Caco-2 (cell line): ENCODE measurements at regions not wholly inside any gene's neighbourhood (a gene's known extent, or its start where the extent isn't known, plus 50 kb on each side); places are given as distances from the start of the nearest gene placed in this dataset.

Experiments used
- BruUV-seq: library from RNA; stranded (reverse); fragments of 400-500 nt; replicated peaks from 2 replicates; lab custom pipeline; 2021; lab: Mats Ljungman, UMichigan
- CTCF ChIA-PET: fragments of 300-600 bp; sonication (Branson Sonifier 250); formaldehyde crosslinking; loops from one replicate; lab custom pipeline; 2022; ENCODE audit warnings: antibody characterized with exemption; lab: Charles Lee
- POLR2A ChIA-PET: fragments of 300-600 bp; sonication (Branson Sonifier 250); formaldehyde crosslinking; loops from one replicate; lab custom pipeline; 2022; ENCODE audit warnings: antibody characterized with exemption; lab: Charles Lee
- DNase-seq, 2 experiments: peaks; one replicate each; pipeline versions ENCODE4 v3.0.0 to v3.0.0-alpha.2; 2020 to 2022
- H3K27me3 ChIP-seq: replicated peaks from 2 replicates; pipeline ENCODE4 v1.6.0; 2011; ENCODE audit warnings: low read length; ENCODE audit not compliant: control insufficient read depth, insufficient read depth
- H3K36me3 ChIP-seq: 2 replicates; pipeline ENCODE4 v1.5.1; 2011; ENCODE audit warnings: low read length; ENCODE audit not compliant: control insufficient read depth, insufficient read depth
- H3K4me1 ChIP-seq: fragments of 250-450 bp; sonication (Bioruptor Pico); 2 replicates; pipeline ENCODE4 v1.5.1; 2020; ENCODE audit warnings: mild to moderate bottlenecking
- H3K4me3 ChIP-seq: 2 replicates; pipeline ENCODE4 v1.5.1; 2011; ENCODE audit warnings: low read depth, mild to moderate bottlenecking, control low read depth, low read length
- H3K9me3 ChIP-seq: fragments of 250-450 bp; sonication (Bioruptor Pico); 2 replicates; pipeline ENCODE4 v1.5.1; 2020; ENCODE audit warnings: mild to moderate bottlenecking, moderate library complexity
- H3K27ac Mint-ChIP-seq: one replicate; pipeline ENCODE4 v1.8.0; 2022; ENCODE audit warnings: mixed read lengths; ENCODE audit not compliant: unreplicated experiment
- H3K27me3 Mint-ChIP-seq: one replicate; pipeline ENCODE4 v1.8.0; 2022; ENCODE audit warnings: mixed read lengths; ENCODE audit not compliant: insufficient read depth, unreplicated experiment
- H3K36me3 Mint-ChIP-seq: one replicate; pipeline ENCODE4 v1.8.0; 2022; ENCODE audit warnings: mild to moderate bottlenecking, mixed read lengths; ENCODE audit not compliant: insufficient read depth, unreplicated experiment
- H3K4me1 Mint-ChIP-seq: one replicate; pipeline ENCODE4 v1.8.0; 2022; ENCODE audit warnings: low read depth, mixed read lengths; ENCODE audit not compliant: unreplicated experiment
- H3K4me3 Mint-ChIP-seq: one replicate; pipeline ENCODE4 v1.8.0; 2022; ENCODE audit warnings: mild to moderate bottlenecking, moderate library complexity, mixed read lengths; ENCODE audit not compliant: unreplicated experiment
- H3K9me3 Mint-ChIP-seq: one replicate; pipeline ENCODE4 v1.8.0; 2022; ENCODE audit warnings: mixed read lengths; ENCODE audit not compliant: unreplicated experiment
- CTCF ChIP-seq, 2 experiments: fragments of 200-600 bp in 1 of 2; IDR thresholded peaks; 1 replicate in 1 of 2; 2 replicates in 1 of 2; pipeline versions ENCODE4 v1.5.1 to v1.8.0; 2011 to 2022; ENCODE audit warnings: antibody characterized with exemption in 1 of 2, control low read depth in 1 of 2, inconsistent platforms in 1 of 2, low read depth in 1 of 2, low read length in 1 of 2, mild to moderate bottlenecking in 1 of 2, moderate library complexity in 1 of 2; ENCODE audit not compliant: insufficient read depth in 1 of 2, severe bottlenecking in 1 of 2, unreplicated experiment in 1 of 2
- intact Hi-C: fragments of 100-400 bp; cut with micrococcal nuclease; formaldehyde crosslinking; loops from one replicate; pipeline ENCODE4 v1.10.0; 2022; ENCODE audit not compliant: unreplicated experiment

GRCh38 chr6:18973251-18973650, 586.1 kb downstream of the RNF144B start:
- Mint-ChIP-seq H3K36me3 (no peaks in the 10 kb centered on the region), H3K9me3 (no peaks in the 10 kb centered on the region), H3K27me3 (peaks cover 5% of the 10 kb centered on the region), H3K27ac (no peak overlapping the region), H3K4me3 (no peak overlapping the region), H3K4me1 (no peaks in the 10 kb centered on the region)
- H3K27me3 ChIP-seq = no peaks in the 10 kb centered on the region
- intact Hi-C loops = no loop called here
- TF ChIP-seq CTCF (IDR thresholded peaks at IDR 0.05; ENCODE audit: insufficient read depth in 1 of 2, low read depth in 1 of 2, low read length in 1 of 2, severe bottlenecking in 1 of 2, unreplicated experiment in 1 of 2) = no peak
- H3K4me3 ChIP-seq = no peak overlapping the region
- POLR2A ChIA-PET = no interaction called here
- H3K9me3 ChIP-seq = no peaks in the 10 kb centered on the region
- H3K4me1 ChIP-seq = no peaks in the 10 kb centered on the region
- CTCF ChIA-PET = no interaction called here
- DNase-seq = no peak
- no TSS peak for BruUV-seq
- no peaks in the 10 kb centered on the region for H3K36me3 ChIP-seq

GRCh38 chr6:18976091-18976490, 588.9 kb downstream of the RNF144B start:
- Histone ChIP-seq H3K9me3 (no peaks in the 10 kb centered on the region), H3K36me3 (no peaks in the 10 kb centered on the region), H3K27me3 (no peaks in the 10 kb centered on the region), H3K4me3 (no peak overlapping the region), H3K4me1 (no peaks in the 10 kb centered on the region)
- H3K9me3 Mint-ChIP-seq = no peaks in the 10 kb centered on the region
- peaks cover 6% of the 10 kb centered on the region for H3K27me3 Mint-ChIP-seq
- TF ChIP-seq CTCF (IDR thresholded peaks at IDR 0.05; ENCODE audit: insufficient read depth in 1 of 2, low read depth in 1 of 2, low read length in 1 of 2, severe bottlenecking in 1 of 2, unreplicated experiment in 1 of 2) = no peak
- no TSS peak for BruUV-seq
- H3K27ac Mint-ChIP-seq = no peak overlapping the region
- no peak for DNase-seq
- no peaks in the 10 kb centered on the region for H3K4me1 Mint-ChIP-seq
- no peaks in the 10 kb centered on the region for H3K36me3 Mint-ChIP-seq
- H3K4me3 Mint-ChIP-seq = no peak overlapping the region
- ChIA-PET POLR2A (no interaction called here), CTCF (no interaction called here)
- intact Hi-C loops = no loop called here

GRCh38 chr6:18976966-18977365, 589.8 kb downstream of the RNF144B start:
- no peak for TF ChIP-seq CTCF (IDR thresholded peaks at IDR 0.05; ENCODE audit: insufficient read depth in 1 of 2, low read depth in 1 of 2, low read length in 1 of 2, severe bottlenecking in 1 of 2, unreplicated experiment in 1 of 2)
- H3K4me3 Mint-ChIP-seq = no peak overlapping the region
- Histone ChIP-seq H3K36me3 (no peaks in the 10 kb centered on the region), H3K4me1 (no peaks in the 10 kb centered on the region), H3K9me3 (no peaks in the 10 kb centered on the region), H3K4me3 (no peak overlapping the region), H3K27me3 (no peaks in the 10 kb centered on the region)
- ChIA-PET CTCF (no interaction called here), POLR2A (no interaction called here)
- intact Hi-C loops = no loop called here
- no peak overlapping the region for H3K27ac Mint-ChIP-seq
- H3K9me3 Mint-ChIP-seq = no peaks in the 10 kb centered on the region
- peaks cover 7% of the 10 kb centered on the region for H3K27me3 Mint-ChIP-seq
- H3K4me1 Mint-ChIP-seq = no peaks in the 10 kb centered on the region
- DNase-seq = no peak
- BruUV-seq = no TSS peak
- no peaks in the 10 kb centered on the region for H3K36me3 Mint-ChIP-seq
